GM19239 (cell line): ENCODE measurements at regions not wholly inside any gene's neighbourhood (a gene's known extent, or its start where the extent isn't known, plus 50 kb on each side); places are given as distances from the start of the nearest gene placed in this dataset.

Experiments
- DNase-seq: peaks from one replicate; pipeline ENCODE4 v3.0.0; 2011; ENCODE audit warnings: low spot score; ENCODE audit not compliant: insufficient read length
- FAIRE-seq: peaks from 2 replicates; lab custom pipeline; 2011; peaks lifted over from hg19 to GRCh38; lab: Jason Lieb, UNC

- DNase-seq (no peak), FAIRE-seq (no peak)
Measured at GRCh38 chr1:187226396-187226795, 397.6 kb downstream of the PLA2G4A start.

GRCh38 chr1:187228790-187229189, 400.0 kb downstream of the PLA2G4A start:
- no peak for DNase-seq
- no peak for FAIRE-seq

- no peak for FAIRE-seq
- DNase-seq, result no peak
Measured at GRCh38 chr1:187229496-187229895, 400.7 kb downstream of the PLA2G4A start.

GRCh38 chr1:187234706-187235105, 406.0 kb downstream of the PLA2G4A start:
- DNase-seq (no peak), FAIRE-seq (no peak)

- no peak for DNase-seq
- FAIRE-seq, result no peak
Measured at GRCh38 chr1:187236199-187236598, 407.4 kb downstream of the PLA2G4A start.

GRCh38 chr1:187236676-187237075, 407.9 kb downstream of the PLA2G4A start:
- DNase-seq, result no peak
- FAIRE-seq, result no peak

- FAIRE-seq (no peak), DNase-seq (no peak)
Measured at GRCh38 chr1:187237542-187237941, 408.8 kb downstream of the PLA2G4A start.

- FAIRE-seq, result no peak
- no peak for DNase-seq
Measured at GRCh38 chr1:187241971-187242370, 413.2 kb downstream of the PLA2G4A start.

GRCh38 chr1:187244623-187245022, 415.9 kb downstream of the PLA2G4A start:
- FAIRE-seq (no peak), DNase-seq (no peak)

GRCh38 chr1:187245201-187245600, 416.5 kb downstream of the PLA2G4A start:
- DNase-seq (no peak), FAIRE-seq (no peak)

- DNase-seq (no peak), FAIRE-seq (no peak)
Measured at GRCh38 chr1:187249196-187249595, 420.4 kb downstream of the PLA2G4A start.

GRCh38 chr1:187252923-187253322, 424.2 kb downstream of the PLA2G4A start:
- FAIRE-seq (no peak), DNase-seq (no peak)

- no peak for FAIRE-seq
- DNase-seq, result no peak
Measured at GRCh38 chr1:187257476-187257875, 428.7 kb downstream of the PLA2G4A start.

GRCh38 chr1:187261637-187262036, 432.9 kb downstream of the PLA2G4A start:
- FAIRE-seq, result no peak
- no peak for DNase-seq

GRCh38 chr1:187262731-187263130, 434.0 kb downstream of the PLA2G4A start:
- no peak for FAIRE-seq

GRCh38 chr1:187264995-187265602, 436.4 kb downstream of the PLA2G4A start:
- DNase-seq (no peak), FAIRE-seq (no peak)

More at GRCh38 chr1:187262731-187263130, 434.0 kb downstream of the PLA2G4A start:
- no peak for DNase-seq

- FAIRE-seq (no peak), DNase-seq (no peak)
Measured at GRCh38 chr1:187266051-187266450, 437.3 kb downstream of the PLA2G4A start.

- FAIRE-seq (no peak), DNase-seq (no peak)
Measured at GRCh38 chr1:187267827-187268226, 439.1 kb downstream of the PLA2G4A start.

GRCh38 chr1:187270256-187270655, 441.5 kb downstream of the PLA2G4A start:
- FAIRE-seq (no peak), DNase-seq (no peak)

GRCh38 chr1:187275346-187275745, 446.6 kb downstream of the PLA2G4A start:
- DNase-seq, result no peak
- no peak for FAIRE-seq

- FAIRE-seq, result no peak
- DNase-seq, result no peak
Measured at GRCh38 chr1:187275985-187276575, 447.3 kb downstream of the PLA2G4A start.

GRCh38 chr1:187276677-187277076, 447.9 kb downstream of the PLA2G4A start:
- FAIRE-seq (no peak), DNase-seq (no peak)
